ENCODE measurements at regions not wholly inside any gene's neighbourhood (a gene's known extent, or its start where the extent isn't known, plus 50 kb on each side); places are given as distances from the start of the nearest gene placed in this dataset.
A peak's percentile ranks its signal among the peaks of the same experiment; 100 is the strongest.

DNA sequence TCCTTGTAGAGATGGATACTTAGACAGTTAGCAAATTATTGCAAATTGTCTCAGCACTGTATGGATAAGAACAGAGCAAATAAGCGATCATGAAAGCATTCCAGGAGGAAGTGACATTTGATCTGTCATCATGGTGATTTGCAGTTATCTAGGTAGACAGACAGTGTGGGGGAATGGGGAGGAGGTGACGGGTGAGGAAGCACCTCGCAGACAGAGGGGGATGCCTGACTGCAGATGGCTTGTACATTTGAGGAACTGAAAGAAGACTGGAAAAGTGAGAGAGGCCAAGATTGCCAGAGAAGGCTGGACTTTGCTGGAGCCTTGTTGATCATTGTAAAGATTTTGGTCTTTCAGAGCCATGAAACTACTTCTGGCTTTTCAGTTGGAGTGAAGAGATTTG is 318.2 kb upstream of the CELF2 start:
- Histone ChIP-seq H4K20me1 (ENCODE audit: control insufficient read depth, insufficient read depth) (no peaks in the 10 kb centered on the region), H3K79me2 (ENCODE audit: control insufficient read depth, insufficient read depth, low read length) (no peaks in the 10 kb centered on the region), H3K4me2 (ENCODE audit: control insufficient read depth, insufficient read depth) (no peak overlapping the region), H3K9ac (ENCODE audit: control insufficient read depth, insufficient read depth, low read length) (no peak overlapping the region), H3K36me3 (ENCODE audit: control insufficient read depth in 2 of 2, insufficient read depth in 2 of 2, low read length in 1 of 2) (no peaks in the 10 kb centered on the region), H3K27me3 (replicated peaks in 1 of 2; ENCODE audit: control insufficient read depth in 2 of 2, insufficient read depth in 2 of 2, low read length in 1 of 2) (no peaks in the 10 kb centered on the region), H3K9me3 (replicated peaks; ENCODE audit: control insufficient read depth, insufficient read depth, low read length) (no peaks in the 10 kb centered on the region), H3K27ac (ENCODE audit: control insufficient read depth, insufficient read depth) (no peak overlapping the region), H2AFZ (ENCODE audit: control insufficient read depth, low read depth, low read length) (no peak overlapping the region), H3K4me1 (ENCODE audit: control insufficient read depth, insufficient read depth, low read length) (no peaks in the 10 kb centered on the region), H3K4me3 (no peak overlapping the region)
- DNase-seq (ENCODE audit: low read depth, low spot score) (no peak), ATAC-seq (no peak), FAIRE-seq (no peak)
- no TSS peak for BruUV-seq (replicated peaks)
- SMC1A ChIA-PET (ENCODE audit: uncharacterized antibody, unreplicated experiment): no interaction called here
- intact Hi-C loops (cut with micrococcal nuclease; ENCODE audit: unreplicated experiment): no loop called here
- WGBS (ENCODE audit: insufficient coverage, insufficient replicate concordance, low lambda C conversion rate, missing lambda C conversion rate): 2% methylated on average over 3 of the region's 3 CpGs
- RAD21 ChIA-PET (ENCODE audit: unreplicated experiment): no interaction called here
- CTCF ChIA-PET: no interaction called here
- POLR2A ChIA-PET: no interaction called here
- in situ Hi-C loops (cut with MboI): no loop called here
- TF ChIP-seq ZNF217 (IDR thresholded peaks at IDR 0.05) (no peak), SPI1 (IDR thresholded peaks at IDR 0.05; ENCODE audit: borderline replicate concordance, insufficient read depth, low read depth, low read length) (peak; percentile 63)

- Histone ChIP-seq H2AFZ (ENCODE audit: control insufficient read depth, low read depth, low read length) (no peak overlapping the region), H3K79me2 (ENCODE audit: control insufficient read depth, insufficient read depth, low read length) (no peaks in the 10 kb centered on the region), H3K27ac (ENCODE audit: control insufficient read depth, insufficient read depth) (no peak overlapping the region), H4K20me1 (ENCODE audit: control insufficient read depth, insufficient read depth) (no peaks in the 10 kb centered on the region), H3K9me3 (replicated peaks; ENCODE audit: control insufficient read depth, insufficient read depth, low read length) (no peaks in the 10 kb centered on the region), H3K36me3 (ENCODE audit: control insufficient read depth in 2 of 2, insufficient read depth in 2 of 2, low read length in 1 of 2) (no peaks in the 10 kb centered on the region), H3K27me3 (replicated peaks in 1 of 2; ENCODE audit: control insufficient read depth in 2 of 2, insufficient read depth in 2 of 2, low read length in 1 of 2) (no peaks in the 10 kb centered on the region), H3K9ac (ENCODE audit: control insufficient read depth, insufficient read depth, low read length) (no peak overlapping the region), H3K4me2 (ENCODE audit: control insufficient read depth, insufficient read depth) (no peak overlapping the region), H3K4me3 (no peak overlapping the region), H3K4me1 (ENCODE audit: control insufficient read depth, insufficient read depth, low read length) (no peaks in the 10 kb centered on the region)
- ATAC-seq (no peak), FAIRE-seq (no peak), DNase-seq (ENCODE audit: low read depth, low spot score) (no peak)
- in situ Hi-C loops (cut with MboI): no loop called here
- ChIA-PET SMC1A (ENCODE audit: uncharacterized antibody, unreplicated experiment) (no interaction called here), RAD21 (ENCODE audit: unreplicated experiment) (no interaction called here), CTCF (no interaction called here), POLR2A (no interaction called here)
- BruUV-seq (replicated peaks): no TSS peak
- TF ChIP-seq ZNF24 (IDR thresholded peaks at IDR 0.05): no peak
- TF ChIP-seq USF2 (IDR thresholded peaks at IDR 0.05; ENCODE audit: borderline replicate concordance, low read depth, low read length): no peak
- TF ChIP-seq, protein P1, sequence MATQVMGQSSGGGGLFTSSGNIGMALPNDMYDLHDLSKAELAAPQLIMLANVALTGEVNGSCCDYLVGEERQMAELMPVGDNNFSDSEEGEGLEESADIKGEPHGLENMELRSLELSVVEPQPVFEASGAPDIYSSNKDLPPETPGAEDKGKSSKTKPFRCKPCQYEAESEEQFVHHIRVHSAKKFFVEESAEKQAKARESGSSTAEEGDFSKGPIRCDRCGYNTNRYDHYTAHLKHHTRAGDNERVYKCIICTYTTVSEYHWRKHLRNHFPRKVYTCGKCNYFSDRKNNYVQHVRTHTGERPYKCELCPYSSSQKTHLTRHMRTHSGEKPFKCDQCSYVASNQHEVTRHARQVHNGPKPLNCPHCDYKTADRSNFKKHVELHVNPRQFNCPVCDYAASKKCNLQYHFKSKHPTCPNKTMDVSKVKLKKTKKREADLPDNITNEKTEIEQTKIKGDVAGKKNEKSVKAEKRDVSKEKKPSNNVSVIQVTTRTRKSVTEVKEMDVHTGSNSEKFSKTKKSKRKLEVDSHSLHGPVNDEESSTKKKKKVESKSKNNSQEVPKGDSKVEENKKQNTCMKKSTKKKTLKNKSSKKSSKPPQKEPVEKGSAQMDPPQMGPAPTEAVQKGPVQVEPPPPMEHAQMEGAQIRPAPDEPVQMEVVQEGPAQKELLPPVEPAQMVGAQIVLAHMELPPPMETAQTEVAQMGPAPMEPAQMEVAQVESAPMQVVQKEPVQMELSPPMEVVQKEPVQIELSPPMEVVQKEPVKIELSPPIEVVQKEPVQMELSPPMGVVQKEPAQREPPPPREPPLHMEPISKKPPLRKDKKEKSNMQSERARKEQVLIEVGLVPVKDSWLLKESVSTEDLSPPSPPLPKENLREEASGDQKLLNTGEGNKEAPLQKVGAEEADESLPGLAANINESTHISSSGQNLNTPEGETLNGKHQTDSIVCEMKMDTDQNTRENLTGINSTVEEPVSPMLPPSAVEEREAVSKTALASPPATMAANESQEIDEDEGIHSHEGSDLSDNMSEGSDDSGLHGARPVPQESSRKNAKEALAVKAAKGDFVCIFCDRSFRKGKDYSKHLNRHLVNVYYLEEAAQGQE (IDR thresholded peaks at IDR 0.05; ENCODE audit: low read depth, low read length): no peak
- TF ChIP-seq CBFB (IDR thresholded peaks at IDR 0.05; ENCODE audit: low read depth): no peak
- no peak for TF ChIP-seq YY1 (IDR thresholded peaks at IDR 0.05; ENCODE audit: low read depth, low read length)
- TF ChIP-seq RELA (IDR thresholded peaks at IDR 0.05; ENCODE audit: borderline replicate concordance, partially characterized antibody): no peak
- no peak for TF ChIP-seq CREM (IDR thresholded peaks at IDR 0.05; ENCODE audit: low read depth)
- no peak for TF ChIP-seq ATF7 (IDR thresholded peaks at IDR 0.05; ENCODE audit: low read depth)
- TF ChIP-seq, protein P2, sequence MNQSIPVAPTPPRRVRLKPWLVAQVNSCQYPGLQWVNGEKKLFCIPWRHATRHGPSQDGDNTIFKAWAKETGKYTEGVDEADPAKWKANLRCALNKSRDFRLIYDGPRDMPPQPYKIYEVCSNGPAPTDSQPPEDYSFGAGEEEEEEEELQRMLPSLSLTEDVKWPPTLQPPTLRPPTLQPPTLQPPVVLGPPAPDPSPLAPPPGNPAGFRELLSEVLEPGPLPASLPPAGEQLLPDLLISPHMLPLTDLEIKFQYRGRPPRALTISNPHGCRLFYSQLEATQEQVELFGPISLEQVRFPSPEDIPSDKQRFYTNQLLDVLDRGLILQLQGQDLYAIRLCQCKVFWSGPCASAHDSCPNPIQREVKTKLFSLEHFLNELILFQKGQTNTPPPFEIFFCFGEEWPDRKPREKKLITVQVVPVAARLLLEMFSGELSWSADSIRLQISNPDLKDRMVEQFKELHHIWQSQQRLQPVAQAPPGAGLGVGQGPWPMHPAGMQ (IDR thresholded peaks at IDR 0.05; ENCODE audit: borderline replicate concordance): no peak
- TF ChIP-seq BCL3 (IDR thresholded peaks at IDR 0.05; ENCODE audit: borderline replicate concordance, insufficient read depth, low read depth, low read length, poor library complexity, severe bottlenecking): no peak
- 30% methylated on average over 5 of the region's 5 CpGs for WGBS (ENCODE audit: insufficient coverage, insufficient replicate concordance, low lambda C conversion rate, missing lambda C conversion rate)
- intact Hi-C loops (cut with micrococcal nuclease; ENCODE audit: unreplicated experiment): no loop called here
These were observed 316.5 kb upstream of the CELF2 start for GRCh38 chr10:10701084-10701611.
